GM18511 (cell line): ENCODE measurements at regions not wholly inside any gene's neighbourhood (a gene's known extent, or its start where the extent isn't known, plus 50 kb on each side); places are given as distances from the start of the nearest gene placed in this dataset.
"Not testable (repeated sequence)": the region's sequence is repeated elsewhere in the genome, so short reads cannot be mapped to it uniquely, and the experiment has no call there.

Experiments
- ATAC-seq: cut with Tn5 transposase; IDR thresholded peaks from one replicate; pipeline ENCODE4 v1.9.1; 2021; ENCODE audit warnings: mild to moderate bottlenecking, moderate library complexity; ENCODE audit not compliant: unreplicated experiment

GRCh38 chr2:41222593-41222992 lies 770.7 kb upstream of the SLC8A1 start:
- no peak for ATAC-seq

- ATAC-seq: no peak
Observed at GRCh38 chr2:41234093-41234492, 782.2 kb upstream of the SLC8A1 start.

GRCh38 chr2:41241325-41242000 lies 789.6 kb upstream of the SLC8A1 start:
- no peak for ATAC-seq

- ATAC-seq: no peak
Observed at GRCh38 chr2:41242001-41242331, 790.1 kb upstream of the SLC8A1 start.

- ATAC-seq: no peak
Observed at GRCh38 chr2:41267929-41268659, 779.7 kb upstream of the PKDCC start.

DNA sequence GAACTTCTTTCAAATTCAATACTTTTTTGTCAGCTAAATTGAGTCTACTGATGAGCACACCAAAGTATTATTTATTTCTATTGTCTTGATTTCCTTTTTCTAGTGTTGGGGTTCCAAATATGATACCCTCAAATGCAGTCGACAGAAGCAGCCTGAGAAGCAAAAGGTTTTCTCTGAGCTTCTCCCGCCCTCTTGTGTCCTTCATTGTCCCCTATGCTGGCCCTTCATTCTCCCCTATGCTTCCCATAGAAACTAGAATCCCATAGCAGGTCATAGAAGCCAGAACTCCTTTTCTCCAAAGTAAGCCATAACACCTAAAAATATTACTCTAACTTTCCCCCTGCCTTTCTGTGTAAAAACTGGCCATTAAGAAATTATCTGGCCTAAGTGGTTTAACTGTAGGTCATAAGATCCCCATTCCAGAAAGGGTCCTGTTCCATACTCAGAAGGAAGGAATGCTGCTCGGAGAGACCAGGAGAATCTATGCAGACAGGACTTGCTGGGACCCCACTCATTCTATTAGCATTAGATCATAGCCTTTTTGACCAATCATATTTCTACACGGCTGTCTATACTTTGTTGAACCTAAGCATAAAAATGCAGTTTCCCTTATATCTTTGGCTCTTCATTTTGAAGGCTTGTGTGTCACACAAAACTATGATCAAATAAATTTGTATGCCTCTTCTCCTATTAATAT lies 764.6 kb upstream of the PKDCC start:
- ATAC-seq: no peak

DNA sequence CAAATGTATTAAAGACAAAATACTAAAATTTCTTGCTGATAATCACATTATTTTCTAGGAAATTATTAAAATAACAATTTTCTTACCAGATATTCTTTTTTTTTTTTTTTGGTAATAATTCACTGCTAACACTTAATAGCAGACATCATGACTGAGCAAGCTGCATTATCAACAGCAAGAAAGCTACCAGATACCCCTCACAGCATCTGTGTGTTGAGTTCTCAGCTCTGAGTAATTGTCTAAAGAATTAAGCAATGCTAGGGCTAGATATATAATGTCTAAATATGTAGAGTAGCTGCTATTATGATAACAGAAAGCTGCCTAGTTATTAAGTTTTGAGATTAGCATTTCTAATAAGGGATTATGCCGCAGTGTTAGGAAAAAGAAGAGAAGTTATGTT lies 754.3 kb upstream of the PKDCC start:
- ATAC-seq: no peak

GRCh38 chr2:41294331-41294730 lies 753.5 kb upstream of the PKDCC start:
- ATAC-seq: no peak

GRCh38 chr2:41313082-41313481 lies 734.7 kb upstream of the PKDCC start:
- ATAC-seq: no peak

GRCh38 chr2:41314511-41315070 lies 733.2 kb upstream of the PKDCC start:
- no peak for ATAC-seq

DNA sequence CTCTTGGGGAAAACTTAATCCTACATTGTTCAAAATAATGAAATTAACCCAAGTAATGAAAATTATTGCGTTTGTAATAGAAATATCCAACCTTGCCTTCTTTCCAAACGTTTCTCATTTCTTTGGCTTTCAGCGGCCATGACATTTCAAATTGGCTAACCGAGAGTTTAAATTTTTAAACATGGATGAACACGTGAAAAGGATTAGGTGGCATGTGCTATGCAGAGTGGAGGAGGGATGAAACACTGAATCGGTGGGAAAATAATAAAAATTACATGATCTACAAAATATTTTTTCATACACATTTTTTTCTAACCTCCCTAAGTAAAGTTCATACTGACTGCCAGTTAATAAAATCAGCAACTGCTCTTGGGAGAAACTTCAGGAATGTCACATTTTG lies 728.4 kb upstream of the PKDCC start:
- no peak for ATAC-seq

DNA sequence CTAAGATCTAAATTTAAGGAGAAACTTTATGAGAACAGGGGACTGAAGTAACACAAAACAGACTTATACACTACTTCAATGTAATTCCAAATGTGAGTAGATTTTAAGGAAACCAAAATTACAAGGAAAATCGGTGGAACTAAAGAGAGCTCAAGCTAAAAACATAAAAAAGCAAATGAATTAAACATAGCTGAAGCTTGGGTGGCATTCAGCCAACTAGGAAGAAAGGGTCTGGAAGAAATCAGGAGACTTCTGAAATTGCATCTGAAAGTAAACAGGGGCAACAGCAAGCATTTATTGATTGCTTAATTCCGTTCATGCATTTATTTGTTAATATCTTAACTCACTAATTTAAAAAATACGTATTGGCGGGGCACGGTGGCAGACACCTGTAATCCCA lies 727.3 kb upstream of the PKDCC start:
- no peak for ATAC-seq

DNA sequence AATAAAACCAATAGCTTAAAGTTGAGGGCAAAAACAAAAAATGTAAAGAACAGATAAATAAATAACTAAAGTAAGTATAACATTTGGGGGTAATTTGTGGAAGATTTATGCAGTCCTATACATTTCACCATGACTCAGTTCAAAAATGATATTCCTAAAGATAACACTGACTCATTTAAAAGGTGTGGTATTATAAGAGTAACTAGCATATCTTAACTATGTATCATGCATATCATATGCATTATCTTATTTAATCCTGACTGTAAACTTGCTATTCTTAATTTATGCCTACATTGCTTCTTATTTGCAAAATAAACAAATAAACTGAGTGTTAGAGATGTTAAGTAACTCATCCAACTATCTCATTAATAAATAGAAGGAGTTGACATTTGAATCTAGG lies 726.5 kb upstream of the PKDCC start:
- no peak for ATAC-seq

DNA sequence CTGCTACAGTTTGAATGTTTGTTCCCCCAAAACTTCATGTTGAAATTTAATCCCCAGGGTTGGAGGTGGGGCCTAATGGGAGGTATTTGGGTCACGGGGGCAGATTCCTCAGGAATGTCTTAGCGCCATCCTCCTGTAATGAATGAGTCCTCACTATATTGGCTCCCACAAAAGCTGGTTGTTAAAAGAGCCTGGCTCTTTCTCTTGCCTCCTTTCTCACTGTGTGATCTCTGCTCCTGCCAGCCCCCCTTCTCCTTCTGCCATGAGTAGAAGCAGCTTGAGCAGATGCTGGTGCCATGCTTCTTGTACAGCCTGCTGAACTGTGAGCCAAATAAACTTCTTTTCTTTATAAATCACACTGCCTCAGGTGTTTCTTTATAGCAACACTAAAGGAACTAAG lies 721.0 kb upstream of the PKDCC start:
- ATAC-seq: no peak

GRCh38 chr2:41329040-41329439 lies 718.8 kb upstream of the PKDCC start:
- ATAC-seq: no peak

GRCh38 chr2:41334159-41334558 lies 713.7 kb upstream of the PKDCC start:
- no peak for ATAC-seq

- not testable (repeated sequence) for ATAC-seq
Observed at GRCh38 chr2:41335573-41335972, 712.2 kb upstream of the PKDCC start.

GRCh38 chr2:41337956-41338355 lies 709.9 kb upstream of the PKDCC start:
- no peak for ATAC-seq

DNA sequence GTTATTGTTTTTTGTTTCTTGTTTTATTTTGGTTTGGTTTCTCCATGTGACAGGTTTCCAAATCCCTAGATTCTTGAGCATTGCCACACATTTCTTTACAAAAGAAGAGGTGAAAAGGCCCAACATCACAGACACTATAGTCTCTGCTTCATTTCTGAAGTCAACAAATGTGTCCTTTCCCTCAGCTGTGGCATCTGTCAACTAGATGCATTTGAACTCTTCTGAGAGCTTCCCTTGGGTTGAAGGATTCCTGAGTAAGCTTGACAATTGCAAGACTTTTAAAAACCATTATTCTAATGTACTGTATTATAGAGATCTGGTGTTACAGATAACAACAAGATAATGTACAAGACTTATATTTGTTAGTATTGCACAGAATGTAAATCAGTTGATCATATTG lies 703.3 kb upstream of the PKDCC start:
- no peak for ATAC-seq

DNA sequence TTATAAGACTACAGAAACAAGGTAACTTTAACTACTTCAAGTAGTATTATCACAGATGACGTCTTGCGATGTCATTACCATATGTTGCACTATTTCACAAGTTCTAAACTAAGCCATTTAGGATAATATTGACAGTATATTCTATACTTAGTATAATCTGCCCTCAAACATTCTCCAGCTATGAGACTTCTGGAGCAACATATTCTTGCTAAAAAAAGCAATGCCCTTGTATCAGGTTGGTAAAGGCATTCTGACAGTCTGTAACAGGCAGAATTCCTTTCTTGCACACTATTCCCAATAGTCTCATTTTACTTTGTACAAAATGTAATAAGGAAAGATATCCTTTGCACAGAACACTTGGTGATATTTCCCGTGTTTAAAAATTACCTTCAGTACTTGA lies 694.8 kb upstream of the PKDCC start:
- no peak for ATAC-seq

- ATAC-seq: no peak
Observed at GRCh38 chr2:41355794-41356193, 692.0 kb upstream of the PKDCC start.

- ATAC-seq: no peak
Observed at GRCh38 chr2:41364842-41365241, 683.0 kb upstream of the PKDCC start.
